HepG2 (cell line): ENCODE measurements at regions not wholly inside any gene's neighbourhood (a gene's known extent, or its start where the extent isn't known, plus 50 kb on each side); places are given as distances from the start of the nearest gene placed in this dataset.

Source experiments
- ATAC-seq: fragments of 200-7000 bp; cut with Tn5 transposase; 3 replicates; pipeline ENCODE4 v1.9.1; 2020; ENCODE audit warnings: mild to moderate bottlenecking, moderate library complexity
- BruUV-seq: library from RNA; stranded (reverse); fragments of 400-500 nt; replicated peaks from 2 replicates; lab custom pipeline; 2021; lab: Mats Ljungman, UMichigan
- CTCF ChIA-PET: fragments of 300-600 bp; formaldehyde crosslinking; extraction: SDS; loops from one replicate; lab custom pipeline; 2021; ENCODE audit warnings: low total read pairs, inconsistent platforms, low intra/inter-chr PET ratio; lab: Yijun Ruan, JAX
- POLR2A ChIA-PET: fragments of 350-600 bp; sonication (Branson Sonifier 250); formaldehyde crosslinking; loops from one replicate; lab custom pipeline; 2020; ENCODE audit warnings: antibody characterized with exemption, inconsistent platforms; lab: Yijun Ruan, JAX
- DNase-seq: peaks from one replicate; pipeline ENCODE4 v3.0.0-alpha.2; 2015; ENCODE audit warnings: low spot score
- FAIRE-seq: peaks from 3 replicates; lab custom pipeline; 2011; peaks lifted over from hg19 to GRCh38; lab: Jason Lieb, UNC
- H2AFZ ChIP-seq: one replicate; pipeline ENCODE4 v1.6.1; 2011; ENCODE audit warnings: low read length, inconsistent platforms
- H3K27ac ChIP-seq: fragments of 300-600 bp; 3 replicates; pipeline ENCODE4 v1.8.0; 2011; ENCODE audit warnings: mixed run types, mild to moderate bottlenecking, mixed read lengths, low read length, inconsistent platforms; ENCODE audit not compliant: insufficient read depth; ENCODE audit errors: extremely low read length
- H3K27me3 ChIP-seq, 2 experiments: fragments of 200-600 bp in 1 of 2; 2 replicates in 1 of 2; 3 replicates in 1 of 2; pipeline versions ENCODE4 v1.6.0 to v1.8.0; 2011; ENCODE audit warnings: low read length in 2 of 2, mild to moderate bottlenecking in 2 of 2, moderate library complexity in 2 of 2, inconsistent platforms in 1 of 2; ENCODE audit not compliant: insufficient read depth in 2 of 2, control insufficient read depth in 1 of 2
- H3K36me3 ChIP-seq, 2 experiments: fragments of 200-600 bp in 1 of 2; replicated peaks in 1 of 2; 2 replicates in 1 of 2; 3 replicates in 1 of 2; pipeline versions ENCODE4 v1.5.1 to v1.8.0; 2011; ENCODE audit warnings: low read length in 2 of 2, inconsistent platforms in 1 of 2; ENCODE audit not compliant: insufficient read depth in 2 of 2, control insufficient read depth in 1 of 2
- H3K4me1 ChIP-seq: 2 replicates; pipeline ENCODE4 v1.5.1; 2012; ENCODE audit warnings: low read length, inconsistent platforms; ENCODE audit not compliant: insufficient read depth
- H3K4me2 ChIP-seq: 2 replicates; pipeline ENCODE4 v1.6.0; 2011; ENCODE audit warnings: low read depth, low read length, inconsistent platforms
- H3K4me3 ChIP-seq, 3 experiments: fragments of 200-600 bp in 1 of 3; sonication (generic), shearing (Covaris generic) in 1 of 3; replicated peaks in 1 of 3; 2 replicates each; pipeline ENCODE4 v1.5.1; 2011 to 2016; ENCODE audit warnings: low read length in 3 of 3, inconsistent platforms in 2 of 3, low read depth in 2 of 3, mild to moderate bottlenecking in 2 of 3, control low read depth in 1 of 3, mixed read lengths in 1 of 3; ENCODE audit not compliant: insufficient read depth in 1 of 3
- H3K79me2 ChIP-seq: one replicate; pipeline ENCODE4 v1.6.1; 2011; ENCODE audit warnings: low read length, inconsistent platforms; ENCODE audit not compliant: insufficient read depth
- H3K9ac ChIP-seq: 2 replicates; pipeline ENCODE4 v1.6.0; 2011; ENCODE audit warnings: mild to moderate bottlenecking, low read depth, low read length, inconsistent platforms; ENCODE audit not compliant: insufficient read depth
- H3K9me3 ChIP-seq: 2 replicates; pipeline ENCODE4 v1.5.1; 2012; ENCODE audit warnings: mild to moderate bottlenecking, low read length
- H4K20me1 ChIP-seq: 2 replicates; pipeline ENCODE4 v1.6.0; 2011; ENCODE audit warnings: inconsistent platforms, mild to moderate bottlenecking, low read length, moderate library complexity; ENCODE audit not compliant: insufficient read depth
- DNMT3B ChIP-seq: conservative IDR thresholded peaks from 2 replicates; pipeline ENCODE4 v1.6.1; 2016; ENCODE audit warnings: missing biosample characterization, control low read depth
- FOXO1 ChIP-seq: sonication (generic); formaldehyde crosslinking; IDR thresholded peaks from 2 replicates; pipeline ENCODE4 v1.4.0; 2020; ENCODE audit warnings: missing genetic modification reagents
- HCFC1 ChIP-seq: fragments of 150-350 bp; IDR thresholded peaks from 2 replicates; pipeline ENCODE4 v1.6.1; 2014; ENCODE audit warnings: low read depth, low read length
- KLF13 ChIP-seq: sonication (generic); formaldehyde crosslinking; IDR thresholded peaks from 2 replicates; pipeline ENCODE4 v1.4.0; 2020; ENCODE audit warnings: mild to moderate bottlenecking, missing genetic modification reagents
- MTA1 ChIP-seq: sonication (generic); formaldehyde crosslinking; IDR thresholded peaks from 2 replicates; pipeline ENCODE4 v1.4.0; 2020; ENCODE audit warnings: missing genetic modification reagents, mild to moderate bottlenecking, borderline replicate concordance
- NCOA5 ChIP-seq: sonication (generic); formaldehyde crosslinking; IDR thresholded peaks from 2 replicates; pipeline ENCODE4 v1.4.0; 2020; ENCODE audit warnings: missing genetic modification reagents
- NFE2L2 ChIP-seq: fragments of 150-350 bp; IDR thresholded peaks from 2 replicates; pipeline ENCODE4 v1.6.1; 2014; ENCODE audit warnings: low read length
- RORA ChIP-seq: sonication (generic); formaldehyde crosslinking; IDR thresholded peaks from 2 replicates; pipeline ENCODE4 v1.5.0; 2020; ENCODE audit warnings: mild to moderate bottlenecking, missing genetic modification reagents, moderate library complexity
- SPEN ChIP-seq: sonication (generic); formaldehyde crosslinking; IDR thresholded peaks from 2 replicates; pipeline ENCODE4 v1.5.1; 2020; ENCODE audit warnings: low read depth, mild to moderate bottlenecking, missing genetic modification reagents
- TCF12 ChIP-seq, 2 experiments: fragments of 450-650 bp in 1 of 2; sonication (generic) in 1 of 2; formaldehyde crosslinking in 1 of 2; IDR thresholded peaks; 2 replicates each; pipeline versions ENCODE4 v1.6.1 to v1.8.0; 2017 to 2022; ENCODE audit warnings: antibody characterized with exemption in 1 of 2, mild to moderate bottlenecking in 1 of 2, missing genetic modification reagents in 1 of 2, moderate library complexity in 1 of 2
- ZBTB37 ChIP-seq: sonication (generic); formaldehyde crosslinking; IDR thresholded peaks from 2 replicates; pipeline ENCODE4 v1.4.0; 2020; ENCODE audit warnings: mild to moderate bottlenecking, missing genetic modification reagents
- ZNF251 ChIP-seq: sonication (generic); formaldehyde crosslinking; IDR thresholded peaks from 2 replicates; pipeline ENCODE4 v1.9.0; 2021; ENCODE audit warnings: mild to moderate bottlenecking, missing genetic modification reagents
- ZNF674 ChIP-seq: sonication (generic); formaldehyde crosslinking; IDR thresholded peaks from 2 replicates; pipeline ENCODE4 v1.5.0; 2020; ENCODE audit warnings: low read depth, mild to moderate bottlenecking, missing genetic modification reagents
- ZNF766 ChIP-seq: sonication (generic); formaldehyde crosslinking; IDR thresholded peaks from 2 replicates; pipeline ENCODE4 v1.5.0; 2020; ENCODE audit warnings: missing genetic modification reagents, borderline replicate concordance
- WGBS: methylation state at CpG from one replicate; pipeline ENCODE4 v1.1.6; 2017; ENCODE audit warnings: low lambda C conversion rate; 5-methylcytosine and 5-hydroxymethylcytosine counted together
- in situ Hi-C: cut with HindIII; loops from 2 replicates; pipeline ENCODE4 v1.10.0; 2017; ENCODE audit warnings: low pct_unique_long_range_greater_than_20kb; ENCODE audit not compliant: extremely low pct_ligation_motif_present
- intact Hi-C: fragments of 100-400 bp; cut with micrococcal nuclease; formaldehyde crosslinking; loops from one replicate; pipeline ENCODE4 v1.10.0; 2022; ENCODE audit not compliant: unreplicated experiment
- TF ChIP-seq, protein P1 (sequence below): sonication (generic); formaldehyde crosslinking; IDR thresholded peaks from 2 replicates; pipeline ENCODE4 v1.8.0; 2022; ENCODE audit warnings: missing genetic modification reagents, low read depth, mild to moderate bottlenecking, borderline replicate concordance

DNA sequence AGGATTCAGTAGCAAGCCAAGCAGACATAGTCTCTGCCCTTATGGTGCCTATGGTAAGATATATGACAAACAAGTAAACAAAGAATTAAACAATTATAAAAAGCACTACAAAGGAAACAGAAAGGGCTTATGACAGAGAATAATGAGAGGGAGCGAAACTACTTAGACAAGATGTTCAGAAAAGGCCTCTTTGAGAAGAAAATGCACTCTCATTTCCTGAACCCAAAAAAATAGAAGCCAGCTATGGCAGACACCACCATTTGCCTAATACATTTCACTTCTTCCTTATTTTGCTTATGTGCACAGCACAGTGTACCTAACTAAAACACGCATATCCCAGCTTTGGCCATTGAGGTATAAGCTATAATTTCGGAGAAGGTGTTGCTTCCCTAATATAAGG, 465.5 kb upstream of the PPP2R3A start:
- Histone ChIP-seq H3K27me3 (peaks cover 0 to 9% of the 10 kb centered on the region in 2 experiments; a peak in 2 of 5 replicates), H2AFZ (no peak overlapping the region), H3K27ac (no peak overlapping the region), H3K9ac (no peak overlapping the region), H3K4me2 (no peak overlapping the region), H4K20me1 (no peaks in the 10 kb centered on the region), H3K9me3 (no peaks in the 10 kb centered on the region), H3K36me3 (no peaks in the 10 kb centered on the region), H3K4me1 (no peaks in the 10 kb centered on the region), H3K4me3 (no peak overlapping the region), H3K79me2 (no peaks in the 10 kb centered on the region)
- WGBS: 2% methylated on average over 3 of the region's 3 CpGs
- in situ Hi-C loops (loop anchor here (10.0 to 25.0 kb wide), 2 partner anchors 705 to 888 kb away; partner anchors contain the start of gene EPHB1), intact Hi-C loops (no loop called here)
- no TSS peak for BruUV-seq
- FAIRE-seq (no peak), ATAC-seq (no peak), DNase-seq (no peak)
- CTCF ChIA-PET: interaction anchor here (0.8 kb wide), 1 partner anchor 705 kb away, joined by 3 read pairs; the partner anchor contains the start of gene EPHB1
- no peak for TF ChIP-seq NFE2L2
- TF ChIP-seq RORA (CRISPR knock-in tag): no peak
- TF ChIP-seq, protein P1, sequence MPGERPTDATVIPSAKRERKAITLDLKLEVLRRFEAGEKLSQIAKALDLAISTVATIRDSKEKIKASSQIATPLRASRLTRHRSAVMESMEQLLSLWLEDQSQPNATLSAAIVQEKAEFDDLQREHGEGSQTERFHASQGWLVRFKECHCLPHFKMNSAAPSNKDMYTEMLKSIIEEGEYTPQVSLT (CRISPR knock-in tag): no peak
- no peak for TF ChIP-seq ZBTB37 (CRISPR knock-in tag)
- no peak for TF ChIP-seq ZNF674 (CRISPR knock-in tag)
- TF ChIP-seq ZNF251 (CRISPR knock-in tag): no peak
- no peak for TF ChIP-seq HCFC1
- TF ChIP-seq SPEN (CRISPR knock-in tag): no peak
- no peak for TF ChIP-seq FOXO1 (CRISPR knock-in tag)
- no peak for TF ChIP-seq NCOA5 (CRISPR knock-in tag)
- TF ChIP-seq ZNF766 (CRISPR knock-in tag): no peak
- no peak for TF ChIP-seq TCF12 (IDR thresholded peaks at IDR 0.05)
- no peak for TF ChIP-seq TCF12 (CRISPR knock-in tag; IDR thresholded peaks at IDR 0.05)
- TF ChIP-seq DNMT3B (CRISPR knock-in tag): no peak
- no peak for TF ChIP-seq KLF13 (CRISPR knock-in tag)
- no peak for TF ChIP-seq MTA1 (CRISPR knock-in tag)
- POLR2A ChIA-PET: no interaction called here
